ENCODE measurements at regions not wholly inside any gene's neighbourhood (a gene's known extent, or its start where the extent isn't known, plus 50 kb on each side); places are given as distances from the start of the nearest gene placed in this dataset.

- TF ChIP-seq CTBP1 (IDR thresholded peaks at IDR 0.05; ENCODE audit: borderline replicate concordance), result no peak
- no peak for TF ChIP-seq ELF4 (IDR thresholded peaks at IDR 0.05)
- no peak for TF ChIP-seq BHLHE40 (IDR thresholded peaks at IDR 0.05; ENCODE audit: borderline replicate concordance)
- no peak for TF ChIP-seq SP1 (IDR thresholded peaks at IDR 0.05)
- no peak for TF ChIP-seq TARDBP (IDR thresholded peaks at IDR 0.05)
- TF ChIP-seq ZNF384 (IDR thresholded peaks at IDR 0.05), result no peak
- TF ChIP-seq HDGF (IDR thresholded peaks at IDR 0.05; ENCODE audit: borderline replicate concordance), result no peak
- TF ChIP-seq FOXM1 (IDR thresholded peaks at IDR 0.05; ENCODE audit: borderline replicate concordance), result no peak
- no peak for TF ChIP-seq LEF1 (IDR thresholded peaks at IDR 0.05; ENCODE audit: borderline replicate concordance)
- no peak for TF ChIP-seq FOXA1 (IDR thresholded peaks at IDR 0.05)
- no peak for TF ChIP-seq SUZ12 (IDR thresholded peaks at IDR 0.05)
- no peak for TF ChIP-seq FOXK2 (IDR thresholded peaks at IDR 0.05)
- no peak for TF ChIP-seq ARNT (IDR thresholded peaks at IDR 0.05)
Observed at GRCh38 chr4:152038238-152038637, 277.4 kb upstream of the GATB start.
